ENCODE measurements at regions not wholly inside any gene's neighbourhood (a gene's known extent, or its start where the extent isn't known, plus 50 kb on each side); places are given as distances from the start of the nearest gene placed in this dataset.
A peak's percentile ranks its signal among the peaks of the same experiment; 100 is the strongest.

DNA sequence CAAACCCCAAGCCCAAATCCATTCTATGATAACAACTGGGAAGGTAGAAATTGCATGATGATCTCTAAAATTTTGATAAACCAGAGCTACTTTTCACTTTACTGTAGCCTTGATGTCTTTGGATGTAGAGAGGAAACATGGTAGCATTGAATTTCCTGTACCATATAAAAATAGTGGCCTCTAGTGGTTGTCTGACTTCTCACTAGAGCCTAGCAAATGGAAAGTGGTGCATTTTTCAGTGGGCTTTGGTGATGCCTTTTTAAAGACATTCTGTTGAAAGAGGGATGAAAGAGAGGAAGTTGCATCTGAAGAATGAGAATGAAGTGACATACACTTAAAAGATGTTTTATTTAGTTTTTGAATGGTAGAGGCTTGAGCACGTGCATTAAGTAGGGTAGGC, 662.2 kb downstream of the XIRP2 start:
- peak; percentile 66 for DNase-seq (ENCODE audit: low read depth)
- TF ChIP-seq CTCF (conservative IDR thresholded peaks at IDR 0.05; ENCODE audit: low read depth, low read length), result peak; percentile 67
- H3K4me3 ChIP-seq (ENCODE audit: low read depth, low read length), result no peak overlapping the region

- TF ChIP-seq CTCF (conservative IDR thresholded peaks at IDR 0.05; ENCODE audit: low read depth, low read length), result no peak
- no peak for DNase-seq (ENCODE audit: low read depth)
- H3K4me3 ChIP-seq (ENCODE audit: low read depth, low read length), result no peak overlapping the region
These were observed 660.1 kb downstream of the XIRP2 start for GRCh38 chr2:167548396-167548795.

DNA sequence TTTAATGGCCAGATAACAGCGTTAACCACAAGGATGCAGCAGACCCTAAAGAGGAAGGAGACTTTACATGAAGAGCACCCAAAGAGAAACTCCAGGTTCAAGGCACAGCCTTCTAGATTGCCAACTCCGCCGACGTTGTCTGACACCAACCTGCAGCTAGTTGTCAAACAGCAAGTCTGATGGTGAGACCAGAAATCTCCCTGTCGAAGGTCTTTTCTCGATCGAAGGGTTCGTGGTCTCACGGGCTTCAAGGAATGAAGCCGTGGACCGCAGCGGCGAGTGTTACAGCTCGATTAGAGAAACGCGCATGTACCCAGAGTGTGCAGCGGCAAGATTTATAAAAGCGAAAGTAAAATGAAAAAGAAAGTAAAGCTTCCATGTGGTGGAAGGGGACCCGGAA, 656.3 kb downstream of the XIRP2 start:
- H3K4me3 ChIP-seq (ENCODE audit: low read depth, low read length), result no peak overlapping the region
- no peak for DNase-seq (ENCODE audit: low read depth)
- TF ChIP-seq CTCF (conservative IDR thresholded peaks at IDR 0.05; ENCODE audit: low read depth, low read length), result no peak

DNA sequence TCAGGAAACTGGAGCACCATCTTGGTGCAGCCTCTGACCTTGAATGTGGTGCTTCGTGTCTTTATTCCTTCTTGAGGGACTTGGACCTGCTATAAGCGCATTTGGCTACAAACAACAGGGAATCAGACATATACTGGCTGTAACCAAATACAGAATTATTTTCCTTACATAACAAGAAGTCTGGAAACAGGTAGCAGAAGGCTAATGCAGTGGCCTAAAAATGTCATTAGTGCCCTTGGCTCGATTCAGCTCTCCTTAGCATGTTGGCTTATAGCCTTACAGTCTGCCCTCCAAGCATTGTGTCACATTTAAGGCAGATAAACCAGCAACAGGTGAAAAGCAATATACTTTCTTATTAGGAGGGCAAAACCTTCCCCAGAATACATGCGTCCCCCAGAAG, 655.4 kb downstream of the XIRP2 start:
- DNase-seq (ENCODE audit: low read depth), result no peak
- no peak overlapping the region for H3K4me3 ChIP-seq (ENCODE audit: low read depth, low read length)
- no peak for TF ChIP-seq CTCF (conservative IDR thresholded peaks at IDR 0.05; ENCODE audit: low read depth, low read length)

- TF ChIP-seq CTCF (conservative IDR thresholded peaks at IDR 0.05; ENCODE audit: low read depth, low read length), result no peak
- no peak for DNase-seq (ENCODE audit: low read depth)
These were observed 649.5 kb downstream of the XIRP2 start for GRCh38 chr2:167537743-167538142.

GRCh38 chr2:167534443-167534842, 646.2 kb downstream of the XIRP2 start:
- DNase-seq (ENCODE audit: low read depth), result peak; percentile 46
- H3K4me3 ChIP-seq (ENCODE audit: low read depth, low read length), result no peak overlapping the region
- TF ChIP-seq CTCF (conservative IDR thresholded peaks at IDR 0.05; ENCODE audit: low read depth, low read length), result no peak

More at GRCh38 chr2:167537743-167538142, 649.5 kb downstream of the XIRP2 start:
- no peak overlapping the region for H3K4me3 ChIP-seq (ENCODE audit: low read depth, low read length)

DNA sequence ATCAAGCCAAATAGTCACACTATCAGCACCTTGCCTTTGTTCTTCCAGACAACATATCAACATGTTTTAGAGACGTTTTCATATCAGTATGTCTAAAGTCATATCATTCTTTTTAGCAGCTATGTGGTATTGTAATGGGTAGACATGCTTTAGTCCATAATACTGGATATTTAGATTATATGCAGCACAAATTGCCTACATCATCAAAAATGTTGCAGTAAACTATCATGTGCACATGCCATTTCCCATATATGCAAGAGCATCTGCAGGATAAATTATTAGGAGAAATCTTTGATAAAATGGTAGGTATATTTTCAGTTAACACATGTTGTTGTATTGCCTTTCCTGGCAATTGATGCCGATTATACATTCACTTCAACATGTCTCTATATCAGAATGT, 636.5 kb downstream of the XIRP2 start:
- no peak for TF ChIP-seq CTCF (conservative IDR thresholded peaks at IDR 0.05; ENCODE audit: low read depth, low read length)
- no peak for DNase-seq (ENCODE audit: low read depth)
- H3K4me3 ChIP-seq (ENCODE audit: low read depth, low read length), result no peak overlapping the region
